ENCODE measurements at regions not wholly inside any gene's neighbourhood (a gene's known extent, or its start where the extent isn't known, plus 50 kb on each side); places are given as distances from the start of the nearest gene placed in this dataset.
"Not testable (repeated sequence)": the region's sequence is repeated elsewhere in the genome, so short reads cannot be mapped to it uniquely, and the experiment has no call there.

GRCh38 chr2:77725045-77725444 is 202.9 kb upstream of the LRRTM4 start:
- DNase-seq (ENCODE audit: low spot score), result no peak

- not testable (repeated sequence) for DNase-seq (ENCODE audit: low spot score)
These were observed 212.6 kb upstream of the LRRTM4 start for GRCh38 chr2:77734662-77735340.

DNA sequence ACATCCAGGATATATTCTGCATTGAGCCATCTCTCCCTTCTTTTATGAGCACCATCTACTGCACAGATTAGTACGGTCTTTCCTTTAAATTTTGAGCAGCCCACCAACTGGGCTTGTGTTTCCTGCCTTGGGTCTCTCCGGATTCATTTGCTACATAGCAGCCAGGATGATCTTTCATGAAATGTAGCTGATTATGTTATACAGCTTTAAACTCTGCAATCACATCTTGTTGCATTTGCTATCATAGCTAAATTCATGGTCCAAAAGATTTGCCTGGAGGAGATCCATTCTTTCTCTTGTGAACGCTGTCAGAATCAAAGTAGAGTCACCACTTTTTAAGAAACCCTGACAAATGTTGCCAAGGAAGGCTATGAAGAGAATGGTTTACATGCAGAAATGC is 215.1 kb upstream of the LRRTM4 start:
- DNase-seq (ENCODE audit: low spot score), result no peak

DNA sequence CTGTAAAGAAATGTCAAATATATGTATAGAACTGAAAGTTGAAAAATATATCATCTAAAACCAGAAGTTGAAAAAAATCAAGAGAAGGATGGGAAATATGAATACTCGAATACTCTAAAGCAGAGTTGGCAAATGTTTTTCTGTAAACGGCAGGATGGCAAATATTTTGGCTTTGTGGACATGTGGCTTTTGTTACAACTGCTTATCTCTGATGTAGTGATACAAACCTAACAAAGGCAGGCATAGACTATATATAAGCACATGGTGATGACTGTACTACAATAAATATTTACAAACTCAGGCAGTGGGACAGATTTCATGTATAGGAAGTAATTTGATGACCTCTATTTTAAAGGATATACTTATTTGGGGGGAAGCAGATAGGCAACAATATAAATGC is 224.6 kb upstream of the LRRTM4 start:
- no peak for DNase-seq (ENCODE audit: low spot score)

GRCh38 chr2:77753710-77754345 is 231.7 kb upstream of the LRRTM4 start:
- DNase-seq (ENCODE audit: low spot score), result not testable (repeated sequence)

- no peak for DNase-seq (ENCODE audit: low spot score)
These were observed 245.4 kb upstream of the LRRTM4 start for GRCh38 chr2:77767388-77768076.

GRCh38 chr2:77768508-77768907 is 246.3 kb upstream of the LRRTM4 start:
- no peak for DNase-seq (ENCODE audit: low spot score)

DNA sequence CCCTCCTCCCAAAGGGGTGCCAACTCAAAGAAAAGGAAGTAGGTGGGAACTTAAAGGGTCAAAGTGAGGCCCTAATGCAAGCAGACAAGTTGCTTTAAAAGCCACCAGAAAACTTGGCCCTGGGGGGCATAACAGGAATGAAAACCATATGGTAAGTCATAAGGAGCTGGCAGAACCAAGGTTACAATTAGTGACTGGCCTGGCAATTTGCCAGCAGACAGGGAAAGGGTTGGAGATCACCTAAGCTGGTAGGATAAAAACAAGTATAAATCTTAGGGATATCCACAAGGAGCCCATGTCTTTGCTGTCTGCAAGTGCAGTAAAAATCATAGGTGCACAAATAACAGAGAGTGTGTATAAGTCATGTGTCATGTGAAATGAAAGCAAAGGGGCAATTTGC is 256.7 kb upstream of the LRRTM4 start:
- DNase-seq (ENCODE audit: low spot score), result no peak

DNA sequence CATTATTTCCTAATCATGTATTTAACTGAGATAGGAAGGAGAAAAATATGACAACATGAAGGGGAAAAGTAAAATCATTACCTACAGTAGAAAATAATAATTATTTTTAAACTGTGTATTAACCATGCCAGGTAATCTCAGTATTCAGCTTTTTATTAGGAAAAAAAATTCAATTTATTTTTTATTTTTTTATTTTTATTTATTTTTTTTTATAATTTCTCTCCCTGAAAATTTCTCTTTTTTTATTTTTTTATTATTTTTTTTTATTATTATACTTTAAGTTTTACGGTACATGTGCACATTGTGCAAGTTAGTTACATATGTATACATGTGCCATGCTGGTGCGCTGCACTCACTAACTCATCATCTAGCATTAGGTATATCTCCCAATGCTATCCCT is 271.3 kb upstream of the LRRTM4 start:
- not testable (repeated sequence) for DNase-seq (ENCODE audit: low spot score)

GRCh38 chr2:77796397-77796796 is 274.2 kb upstream of the LRRTM4 start:
- DNase-seq (ENCODE audit: low spot score), result no peak

DNA sequence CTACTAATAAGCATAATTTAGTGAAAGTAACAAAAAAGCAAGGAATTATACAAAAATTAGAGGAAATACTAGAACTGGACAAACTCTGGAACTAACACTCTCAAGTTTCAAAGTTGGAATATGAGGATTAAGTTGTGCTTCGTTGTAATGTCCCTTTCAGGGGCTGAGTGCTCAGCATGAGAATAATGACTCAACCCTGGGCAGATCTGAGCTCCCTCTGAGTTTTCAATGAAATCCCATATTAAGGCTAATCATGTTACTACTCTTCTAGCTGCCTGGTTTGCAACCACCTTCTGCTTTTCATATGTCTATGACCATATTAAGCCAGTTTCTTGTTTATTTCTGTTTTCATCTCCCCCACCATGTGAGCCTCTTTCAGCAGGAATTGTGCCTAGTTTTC is 274.9 kb upstream of the LRRTM4 start:
- no peak for DNase-seq (ENCODE audit: low spot score)

DNA sequence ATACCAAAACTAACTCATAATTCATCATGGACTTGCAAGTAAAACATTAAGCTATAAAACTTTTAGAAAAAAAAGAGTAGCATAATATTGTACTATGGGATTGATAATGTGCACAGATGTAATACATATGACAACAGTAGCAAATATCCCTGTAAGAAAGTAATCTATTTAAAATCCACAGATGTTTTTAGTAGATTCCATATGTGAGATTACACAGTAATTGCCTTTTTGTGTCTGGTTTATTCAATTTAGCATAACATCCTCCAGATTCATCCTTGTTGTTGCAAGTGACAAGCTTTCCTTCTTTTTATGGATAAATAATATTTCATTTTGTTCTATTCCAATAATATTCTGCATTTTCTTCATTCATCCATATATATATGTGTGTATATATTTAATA is 278.2 kb upstream of the LRRTM4 start:
- DNase-seq (ENCODE audit: low spot score), result no peak

DNA sequence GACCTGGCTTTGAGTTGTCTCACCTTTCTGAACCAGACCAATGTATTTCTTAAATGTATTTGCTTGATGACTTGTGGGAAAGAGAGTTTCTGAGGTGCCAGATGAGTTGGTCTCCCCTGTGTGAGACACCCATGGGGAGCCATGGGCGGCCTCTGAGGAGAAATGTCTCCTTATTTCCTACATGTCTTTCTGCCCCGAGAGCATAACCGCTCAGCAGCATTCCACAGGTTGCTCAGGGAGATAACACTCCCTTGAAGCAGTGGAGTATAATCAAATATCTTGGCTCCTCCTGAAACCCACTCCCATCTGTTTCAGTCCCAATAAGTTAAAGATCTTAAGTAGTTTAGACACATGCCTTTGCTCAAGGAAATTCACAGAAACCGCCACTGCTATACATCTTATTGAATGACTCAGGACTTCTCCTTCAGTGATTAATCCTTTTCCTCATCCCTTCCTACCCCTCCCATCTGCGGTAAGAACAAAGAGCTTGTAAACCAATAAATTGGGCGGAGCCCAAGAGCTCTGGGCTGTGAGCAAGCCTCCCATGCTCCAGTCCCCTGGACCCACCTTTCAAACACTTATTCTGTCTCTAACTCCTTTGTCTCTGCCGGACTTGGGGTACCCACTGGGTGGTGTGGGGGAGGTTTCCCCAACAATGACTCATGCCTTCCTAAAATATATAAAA is 285.5 kb upstream of the LRRTM4 start:
- DNase-seq (ENCODE audit: low spot score), result no peak

GRCh38 chr2:77808599-77808998 is 286.4 kb upstream of the LRRTM4 start:
- DNase-seq (ENCODE audit: low spot score), result no peak

- no peak for DNase-seq (ENCODE audit: low spot score)
These were observed 291.4 kb upstream of the LRRTM4 start for GRCh38 chr2:77813599-77813998.

GRCh38 chr2:77816618-77817017 is 294.4 kb upstream of the LRRTM4 start:
- no peak for DNase-seq (ENCODE audit: low spot score)

- DNase-seq (ENCODE audit: low spot score), result no peak
These were observed 296.0 kb upstream of the LRRTM4 start for GRCh38 chr2:77818186-77818585.

- DNase-seq (ENCODE audit: low spot score), result no peak
These were observed 300.9 kb upstream of the LRRTM4 start for GRCh38 chr2:77823028-77823427.

DNA sequence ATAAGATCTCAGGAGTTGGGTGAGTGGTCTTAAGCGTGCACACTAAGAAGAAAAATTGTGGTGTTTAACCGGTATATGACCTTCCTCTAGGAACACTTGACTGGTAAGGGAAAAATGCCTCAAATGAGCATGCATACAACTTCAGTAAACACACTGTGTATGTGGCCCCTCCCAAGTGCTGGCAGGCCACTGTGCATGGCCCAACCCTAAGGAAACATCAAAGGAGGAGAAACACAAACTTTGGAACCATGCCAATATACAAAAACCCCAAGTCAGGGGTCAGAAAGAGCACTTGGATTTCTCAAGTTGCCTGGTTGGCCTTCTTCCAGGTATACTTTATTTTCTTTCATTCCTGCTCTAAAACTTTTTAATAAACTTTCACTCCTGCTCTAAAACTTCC is 308.9 kb upstream of the LRRTM4 start:
- no peak for DNase-seq (ENCODE audit: low spot score)

DNA sequence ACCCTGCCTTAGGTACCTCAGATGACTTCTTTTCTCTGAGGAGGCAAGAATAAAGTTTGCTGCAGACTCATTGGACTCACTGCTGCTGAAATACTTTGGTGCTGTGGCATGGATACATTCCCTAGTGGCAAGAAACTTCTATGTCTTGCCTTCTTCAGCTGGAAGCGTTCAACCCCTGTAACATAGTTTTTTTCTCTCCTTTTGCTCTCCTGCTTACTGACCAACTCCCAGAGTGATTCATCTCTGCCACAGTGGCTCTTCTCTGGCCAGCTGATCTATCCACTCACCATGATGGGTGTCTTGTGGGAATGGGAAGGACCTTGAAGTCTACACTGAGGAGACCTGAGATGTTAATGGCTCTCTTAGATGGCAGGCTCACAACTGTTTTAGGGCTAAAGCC is 309.3 kb upstream of the LRRTM4 start:
- no peak for DNase-seq (ENCODE audit: low spot score)

DNA sequence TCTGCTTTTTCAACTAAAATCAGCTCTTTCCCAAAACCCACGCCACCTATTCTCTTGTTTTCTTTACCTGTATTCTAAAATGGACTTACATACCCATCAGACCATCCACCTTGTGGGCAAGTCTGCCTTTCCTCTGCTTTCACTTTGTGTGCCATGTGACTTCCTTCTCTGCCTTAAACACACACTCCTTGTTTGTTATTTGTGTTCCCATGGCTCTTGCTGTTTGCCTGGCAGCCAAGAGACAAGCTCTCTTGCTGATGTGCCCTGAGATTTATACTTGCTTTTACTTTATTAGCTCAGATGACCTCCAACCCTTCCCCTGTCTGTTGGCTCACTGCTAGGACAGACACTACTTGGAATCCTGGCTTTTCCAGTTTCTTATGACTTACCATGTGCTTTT is 309.7 kb upstream of the LRRTM4 start:
- DNase-seq (ENCODE audit: low spot score), result no peak

DNA sequence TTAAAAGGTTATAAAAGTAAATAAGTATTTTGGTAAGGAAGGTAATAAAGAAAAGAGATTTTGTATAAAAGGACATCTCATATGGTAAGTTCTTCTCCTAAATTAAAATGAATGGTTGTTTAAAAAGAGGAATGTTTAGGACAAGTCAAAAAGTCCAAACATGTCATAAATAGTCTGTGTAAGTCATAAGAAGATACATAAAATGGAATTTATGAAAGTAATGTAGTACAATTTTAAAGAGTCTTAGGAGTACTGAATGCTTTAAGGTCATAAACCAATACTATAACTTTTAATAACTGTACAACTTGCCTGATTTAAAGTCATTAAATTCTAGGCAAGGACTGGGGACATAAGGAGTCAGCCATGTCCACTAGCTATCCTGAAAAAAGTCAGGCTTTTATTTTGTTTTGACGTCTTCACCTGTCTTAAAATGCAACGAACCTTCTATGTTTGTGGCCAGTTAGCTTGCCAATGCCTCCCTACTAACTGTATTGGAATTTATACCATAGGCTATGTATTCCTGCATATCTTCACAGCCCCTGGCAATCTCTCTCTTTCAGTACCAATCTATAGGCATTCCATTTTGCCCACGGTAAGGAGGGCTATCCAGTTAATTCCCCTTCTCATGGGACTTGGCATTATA is 312.3 kb upstream of the LRRTM4 start:
- no peak for DNase-seq (ENCODE audit: low spot score)
